ENCODE measurements at regions not wholly inside any gene's neighbourhood (a gene's known extent, or its start where the extent isn't known, plus 50 kb on each side); places are given as distances from the start of the nearest gene placed in this dataset.
"Not testable (repeated sequence)": the region's sequence is repeated elsewhere in the genome, so short reads cannot be mapped to it uniquely, and the experiment has no call there.

DNA sequence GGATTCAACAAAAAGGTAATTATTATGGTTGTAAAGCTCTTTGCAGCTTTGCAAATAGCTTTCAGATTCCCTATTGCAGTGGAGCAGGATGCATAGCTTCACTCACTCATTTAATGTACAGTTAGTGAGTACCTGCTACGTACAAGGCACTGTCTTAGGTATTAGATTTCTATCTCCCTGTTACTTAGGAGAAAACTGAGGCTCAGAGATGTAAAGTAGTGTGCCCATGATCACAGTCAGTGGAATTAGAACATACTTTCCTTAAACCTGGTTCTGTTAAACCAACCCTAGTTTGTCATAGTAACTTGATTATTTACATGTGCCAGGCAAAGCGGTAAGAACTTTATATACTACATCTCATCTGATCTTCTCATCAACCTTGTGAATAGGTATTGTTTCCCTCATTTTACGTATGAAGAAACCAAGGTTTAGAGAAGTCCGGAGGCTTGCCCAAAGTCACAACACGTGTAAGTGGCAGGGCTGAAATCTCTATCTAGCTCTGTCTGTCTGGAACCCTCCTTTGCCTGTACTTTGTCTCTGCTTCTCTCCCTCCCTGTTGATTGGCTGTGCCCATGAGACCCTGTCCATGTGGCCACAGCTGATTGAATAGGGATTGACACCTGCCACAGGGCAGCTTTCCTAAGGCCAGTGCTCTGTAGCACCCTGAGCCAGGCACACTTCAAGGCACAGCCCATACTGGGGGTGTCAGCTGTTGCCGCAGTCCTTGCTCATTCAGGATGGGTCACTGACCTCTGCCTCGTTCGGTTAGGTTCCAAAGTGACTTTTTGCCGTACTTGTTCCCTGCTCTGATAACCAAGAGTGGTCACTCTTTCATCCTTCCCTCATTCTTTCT is 63.8 kb upstream of the PRSS23 start:
- DNase-seq, result no peak
- H3K36me3 Mint-ChIP-seq, result no peaks in the 10 kb centered on the region
- no peak overlapping the region for H3K4me3 Mint-ChIP-seq
- H3K27me3 Mint-ChIP-seq (ENCODE audit: low read depth in 3 of 3), result peaks cover 0 to 2% (median 0%) of the 10 kb centered on the region in 3 donors
- no peaks in the 10 kb centered on the region for H3K4me1 Mint-ChIP-seq
- no peaks in the 10 kb centered on the region for H3K9me3 Mint-ChIP-seq
- H3K27ac Mint-ChIP-seq, result no peak overlapping the region

- Mint-ChIP-seq H3K36me3 (no peaks in the 10 kb centered on the region), H3K27me3 (ENCODE audit: low read depth in 3 of 3) (peaks cover 0 to 2% (median 0%) of the 10 kb centered on the region in 3 donors), H3K4me3 (no peak overlapping the region), H3K9me3 (no peaks in the 10 kb centered on the region), H3K4me1 (no peaks in the 10 kb centered on the region), H3K27ac (no peak overlapping the region)
- DNase-seq, result no peak
Observed at GRCh38 chr11:86735451-86736290, 63.3 kb upstream of the ME3 start.

DNA sequence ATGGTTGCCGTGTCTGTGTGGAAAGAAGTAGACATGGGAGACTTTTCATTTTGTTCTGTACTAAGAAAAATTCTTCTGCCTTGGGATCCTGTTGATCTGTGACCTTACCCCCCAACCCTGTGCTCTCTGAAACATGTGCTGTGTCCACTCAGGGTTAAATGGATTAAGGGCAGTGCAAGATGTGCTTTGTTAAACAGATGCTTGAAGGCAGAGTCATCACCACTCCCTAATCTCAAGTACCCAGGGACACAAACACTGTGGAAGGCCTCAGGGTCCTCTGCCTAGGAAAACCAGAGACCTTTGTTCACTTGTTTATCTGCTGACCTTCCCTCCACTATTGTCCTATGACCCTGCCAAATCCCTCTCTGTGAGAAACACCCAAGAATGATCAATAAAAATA is 60.3 kb upstream of the ME3 start:
- H3K4me3 Mint-ChIP-seq; H3K9me3 Mint-ChIP-seq; H3K36me3 Mint-ChIP-seq; H3K27ac Mint-ChIP-seq; DNase-seq; H3K4me1 Mint-ChIP-seq; H3K27me3 Mint-ChIP-seq (ENCODE audit: low read depth in 3 of 3): not testable (repeated sequence)

DNA sequence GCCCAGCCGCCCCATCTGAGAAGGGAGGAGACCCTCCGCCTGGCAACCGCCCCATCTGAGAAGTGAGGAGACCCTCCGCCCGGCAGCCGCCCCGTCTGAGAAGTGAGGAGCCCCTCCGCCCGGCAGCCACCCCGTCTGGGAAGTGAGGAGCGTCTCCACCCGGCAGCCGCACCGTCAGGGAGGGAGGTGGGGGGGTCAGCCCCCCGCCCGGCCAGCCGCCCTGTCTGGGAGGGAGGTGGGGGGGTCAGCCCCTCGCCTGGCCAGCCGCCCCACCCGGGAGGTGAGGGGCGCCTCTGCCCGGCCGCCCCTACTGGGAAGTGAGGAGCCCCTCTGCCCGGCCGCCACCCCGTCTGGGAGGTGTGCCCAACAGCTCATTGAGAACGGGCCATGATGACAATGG is 59.9 kb upstream of the ME3 start:
- not testable (repeated sequence) for H3K9me3 Mint-ChIP-seq; H3K36me3 Mint-ChIP-seq; DNase-seq; H3K27ac Mint-ChIP-seq; H3K27me3 Mint-ChIP-seq (ENCODE audit: low read depth in 3 of 3); H3K4me3 Mint-ChIP-seq; H3K4me1 Mint-ChIP-seq

- DNase-seq; H3K4me1 Mint-ChIP-seq; H3K9me3 Mint-ChIP-seq; H3K36me3 Mint-ChIP-seq; H3K27ac Mint-ChIP-seq; H3K4me3 Mint-ChIP-seq; H3K27me3 Mint-ChIP-seq (ENCODE audit: low read depth in 3 of 3): not testable (repeated sequence)
Observed at GRCh38 chr11:86729576-86729975, 57.2 kb upstream of the ME3 start.

- H3K9me3 Mint-ChIP-seq, result peaks cover 0 to 3% (median under 1%) of the 10 kb centered on the region in 6 donors
- H3K27ac Mint-ChIP-seq, result no peak overlapping the region
- H3K27me3 Mint-ChIP-seq (ENCODE audit: low read depth in 3 of 3), result peaks cover 2 to 9% (median 5%) of the 10 kb centered on the region in 3 donors
- H3K36me3 Mint-ChIP-seq, result no peaks in the 10 kb centered on the region
- H3K4me1 Mint-ChIP-seq, result no peaks in the 10 kb centered on the region
- no peak overlapping the region for H3K4me3 Mint-ChIP-seq
- no peak for DNase-seq
Observed at GRCh38 chr11:86728562-86728961, 56.1 kb upstream of the ME3 start.

- Mint-ChIP-seq H3K27ac (no peak overlapping the region), H3K4me1 (no peaks in the 10 kb centered on the region)
Observed at GRCh38 chr11:86726770-86727504, 54.5 kb upstream of the ME3 start.

DNA sequence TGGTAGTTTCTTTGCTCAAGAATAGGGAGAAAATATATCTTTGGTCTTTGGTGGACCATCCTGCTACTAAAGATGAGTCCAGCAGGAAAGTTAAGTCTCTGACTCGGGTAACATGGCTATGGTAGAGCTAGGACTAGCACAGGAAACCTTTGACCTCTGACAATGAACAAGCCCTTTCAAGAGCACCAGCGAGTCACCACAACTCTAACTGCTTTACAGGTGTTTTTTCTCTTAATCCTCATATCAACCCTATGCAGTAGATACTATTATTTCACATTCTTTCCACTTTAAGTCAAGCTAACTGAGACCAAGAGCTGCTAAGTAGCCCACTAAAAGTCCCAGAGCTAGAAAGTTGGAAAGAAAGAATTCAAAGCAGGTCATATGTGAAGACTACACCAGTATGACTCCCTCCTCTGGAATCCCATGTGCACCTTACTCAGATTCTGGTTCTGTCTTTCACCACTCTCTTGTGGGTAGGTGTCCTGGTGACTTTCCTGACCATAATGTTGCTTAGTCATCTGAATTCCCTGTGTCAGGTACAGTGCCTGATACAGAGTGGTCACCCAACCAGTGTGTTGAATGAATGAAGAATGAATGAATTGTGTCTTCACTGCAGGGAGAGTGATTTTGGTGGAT is 53.8 kb upstream of the ME3 start:
- Mint-ChIP-seq H3K4me3 (no peak overlapping the region), H3K4me1 (no peaks in the 10 kb centered on the region), H3K27me3 (ENCODE audit: low read depth in 3 of 3) (peaks cover 2 to 9% (median 5%) of the 10 kb centered on the region in 3 donors), H3K36me3 (peaks cover 0 to 11% (median 5%) of the 10 kb centered on the region in 3 donors), H3K9me3 (peaks cover 2 to 25% (median 12%) of the 10 kb centered on the region in 6 donors), H3K27ac (no peak overlapping the region)
- DNase-seq, result no peak

More at GRCh38 chr11:86726770-86727504, 54.5 kb upstream of the ME3 start:
- Mint-ChIP-seq H3K27me3 (ENCODE audit: low read depth in 3 of 3) (peaks cover 2 to 9% (median 5%) of the 10 kb centered on the region in 3 donors), H3K9me3 (peaks cover 2 to 18% (median 10%) of the 10 kb centered on the region in 6 donors), H3K4me3 (no peak overlapping the region), H3K36me3 (peaks cover 0 to 6% (median 5%) of the 10 kb centered on the region in 3 donors)
- no peak for DNase-seq

GRCh38 chr11:86724137-86724536 is 51.7 kb upstream of the ME3 start:
- DNase-seq, result no peak
- H3K27ac Mint-ChIP-seq, result no peak overlapping the region
- no peak overlapping the region for H3K4me3 Mint-ChIP-seq
- no peaks in the 10 kb centered on the region for H3K4me1 Mint-ChIP-seq
- H3K27me3 Mint-ChIP-seq (ENCODE audit: low read depth in 3 of 3), result peaks cover 2 to 7% (median 4%) of the 10 kb centered on the region in 3 donors
- H3K36me3 Mint-ChIP-seq, result peaks cover 0 to 14% (median 5%) of the 10 kb centered on the region in 3 donors
- H3K9me3 Mint-ChIP-seq, result peaks cover 2 to 27% (median 12%) of the 10 kb centered on the region in 6 donors

- peaks cover 0 to 20% (median 5%) of the 10 kb centered on the region in 3 donors for H3K36me3 Mint-ChIP-seq
- no peaks in the 10 kb centered on the region for H3K4me1 Mint-ChIP-seq
- H3K27me3 Mint-ChIP-seq (ENCODE audit: low read depth in 3 of 3), result peaks cover 2 to 9% (median 8%) of the 10 kb centered on the region in 3 donors
- no peak for DNase-seq
- H3K27ac Mint-ChIP-seq, result no peak overlapping the region
- no peak overlapping the region for H3K4me3 Mint-ChIP-seq
- peaks cover 2 to 27% (median 12%) of the 10 kb centered on the region in 6 donors for H3K9me3 Mint-ChIP-seq
Observed at GRCh38 chr11:86723281-86723680, 50.9 kb upstream of the ME3 start.

GRCh38 chr11:86722748-86723147 is 50.3 kb upstream of the ME3 start:
- Mint-ChIP-seq H3K27me3 (ENCODE audit: low read depth in 3 of 3) (peaks cover 2 to 9% (median 8%) of the 10 kb centered on the region in 3 donors), H3K4me3 (no peak overlapping the region), H3K4me1 (no peaks in the 10 kb centered on the region), H3K9me3 (peaks cover 2 to 27% (median 12%) of the 10 kb centered on the region in 6 donors), H3K36me3 (peaks cover 0 to 20% (median 5%) of the 10 kb centered on the region in 3 donors), H3K27ac (no peak overlapping the region)
- no peak for DNase-seq

All from immature natural killer cell (primary cell).